Chondrocyte (in vitro differentiated cells): ENCODE measurements at regions not wholly inside any gene's neighbourhood (a gene's known extent, or its start where the extent isn't known, plus 50 kb on each side); places are given as distances from the start of the nearest gene placed in this dataset.
A peak's percentile ranks its signal among the peaks of the same experiment; 100 is the strongest.

ENCODE experiments used
- DNase-seq: peaks from one replicate; pipeline ENCODE4 v3.0.0; 2021; ENCODE audit warnings: mixed read lengths, low spot score
- H3K27ac Mint-ChIP-seq: one replicate; pipeline ENCODE4 v1.8.0; 2021; ENCODE audit warnings: mild to moderate bottlenecking, moderate library complexity, mixed read lengths; ENCODE audit not compliant: unreplicated experiment
- H3K27me3 Mint-ChIP-seq: 2 replicates; pipeline ENCODE4 v1.8.0; 2021; ENCODE audit warnings: low read depth, mixed read lengths
- H3K36me3 Mint-ChIP-seq: 2 replicates; pipeline ENCODE4 v1.8.0; 2021; ENCODE audit warnings: low read depth, mixed read lengths
- H3K4me1 Mint-ChIP-seq: 2 replicates; pipeline ENCODE4 v1.8.0; 2021; ENCODE audit warnings: low read depth, mild to moderate bottlenecking, mixed read lengths
- H3K4me3 Mint-ChIP-seq: one replicate; pipeline ENCODE4 v1.8.0; 2021; ENCODE audit warnings: mild to moderate bottlenecking, moderate library complexity, mixed read lengths; ENCODE audit not compliant: unreplicated experiment
- H3K9me3 Mint-ChIP-seq: 2 replicates; pipeline ENCODE4 v1.8.0; 2021; ENCODE audit warnings: low read depth, mixed read lengths
- CTCF ChIP-seq: fragments of 200-600 bp; sonication (generic); IDR thresholded peaks from 2 replicates; pipeline ENCODE4 v1.5.0; 2021; ENCODE audit warnings: antibody characterized with exemption, mild to moderate bottlenecking, moderate library complexity

- H3K4me1 Mint-ChIP-seq = no peaks in the 10 kb centered on the region
- H3K27ac Mint-ChIP-seq = no peak overlapping the region
- no peak for TF ChIP-seq CTCF
- H3K9me3 Mint-ChIP-seq = peaks cover 22% of the 10 kb centered on the region
- DNase-seq = no peak
- no peak overlapping the region for H3K4me3 Mint-ChIP-seq
- peaks cover 7% of the 10 kb centered on the region for H3K27me3 Mint-ChIP-seq
- peaks cover 2% of the 10 kb centered on the region for H3K36me3 Mint-ChIP-seq
These were observed 321.8 kb upstream of the SMIM30 start for GRCh38 chr7:113440173-113440572.

DNA sequence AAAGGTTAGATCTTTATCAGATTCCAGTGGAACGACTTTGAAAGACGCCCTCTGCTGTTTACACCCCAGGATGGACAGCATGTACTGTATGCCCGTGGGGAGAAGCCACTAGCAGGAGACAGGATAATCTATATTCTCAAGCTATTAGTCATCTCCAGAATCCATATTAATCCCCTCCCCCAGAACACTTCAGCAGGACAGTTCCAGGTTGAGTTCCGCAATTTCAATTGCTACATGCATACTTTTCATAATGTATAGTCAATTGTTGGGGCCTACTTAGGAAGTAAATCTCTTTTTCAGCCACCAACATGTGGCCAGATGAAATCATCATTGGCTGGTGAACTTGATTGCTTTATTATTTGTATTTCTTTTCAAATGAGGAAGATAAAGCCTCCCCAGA, 313.1 kb upstream of the SMIM30 start:
- H3K4me3 Mint-ChIP-seq = no peak overlapping the region
- DNase-seq = no peak
- no peaks in the 10 kb centered on the region for H3K4me1 Mint-ChIP-seq
- TF ChIP-seq CTCF = peak; percentile 11
- H3K36me3 Mint-ChIP-seq = no peaks in the 10 kb centered on the region
- peaks cover 7% of the 10 kb centered on the region for H3K27me3 Mint-ChIP-seq
- no peak overlapping the region for H3K27ac Mint-ChIP-seq
- H3K9me3 Mint-ChIP-seq = peaks cover 7% of the 10 kb centered on the region

- H3K4me1 Mint-ChIP-seq = peaks cover 3% of the 10 kb centered on the region
- no peak for TF ChIP-seq CTCF
- no peaks in the 10 kb centered on the region for H3K9me3 Mint-ChIP-seq
- H3K27me3 Mint-ChIP-seq = peaks cover 16% of the 10 kb centered on the region
- DNase-seq = no peak
- H3K4me3 Mint-ChIP-seq = no peak overlapping the region
- H3K27ac Mint-ChIP-seq = no peak overlapping the region
- H3K36me3 Mint-ChIP-seq = no peaks in the 10 kb centered on the region
These were observed 305.9 kb upstream of the SMIM30 start for GRCh38 chr7:113424185-113424817.

- peak; percentile 50 for DNase-seq
- Mint-ChIP-seq H3K36me3 (no peaks in the 10 kb centered on the region), H3K27ac (no peak overlapping the region), H3K9me3 (no peaks in the 10 kb centered on the region), H3K4me1 (peaks cover 3% of the 10 kb centered on the region), H3K27me3 (peaks cover 19% of the 10 kb centered on the region), H3K4me3 (no peak overlapping the region)
- TF ChIP-seq CTCF = peak; percentile 94
These were observed 303.5 kb upstream of the SMIM30 start for GRCh38 chr7:113421696-113422330.

- H3K36me3 Mint-ChIP-seq = no peaks in the 10 kb centered on the region
- H3K4me1 Mint-ChIP-seq = no peaks in the 10 kb centered on the region
- H3K4me3 Mint-ChIP-seq = no peak overlapping the region
- TF ChIP-seq CTCF = no peak
- H3K9me3 Mint-ChIP-seq = no peaks in the 10 kb centered on the region
- no peak for DNase-seq
- no peak overlapping the region for H3K27ac Mint-ChIP-seq
- H3K27me3 Mint-ChIP-seq = peaks cover 20% of the 10 kb centered on the region
These were observed 296.2 kb upstream of the SMIM30 start for GRCh38 chr7:113414401-113415035.
